BE2C (cell line): ENCODE measurements at regions not wholly inside any gene's neighbourhood (a gene's known extent, or its start where the extent isn't known, plus 50 kb on each side); places are given as distances from the start of the nearest gene placed in this dataset.

Source experiments
- DNase-seq: peaks from one replicate; pipeline ENCODE4 v3.0.0-alpha.2; 2020
- H3K27me3 ChIP-seq: fragments of 250-450 bp; sonication (Bioruptor Pico); 2 replicates; pipeline ENCODE4 v1.5.1; 2020; ENCODE audit warnings: mild to moderate bottlenecking
- H3K36me3 ChIP-seq: fragments of 250-450 bp; sonication (Bioruptor Pico); 2 replicates; pipeline ENCODE4 v1.5.1; 2020; ENCODE audit warnings: mild to moderate bottlenecking
- H3K4me1 ChIP-seq: fragments of 250-450 bp; sonication (Bioruptor Pico); 2 replicates; pipeline ENCODE4 v1.5.1; 2020
- H3K4me3 ChIP-seq: 2 replicates; pipeline ENCODE4 v1.5.1; 2011; ENCODE audit warnings: low read depth, low read length
- H3K9me3 ChIP-seq: fragments of 250-450 bp; sonication (Bioruptor Pico); 2 replicates; pipeline ENCODE4 v1.5.1; 2020
- CTCF ChIP-seq: IDR thresholded peaks from 2 replicates; pipeline ENCODE4 v1.5.1; 2012; ENCODE audit warnings: mild to moderate bottlenecking, low read depth, low read length

GRCh38 chr13:26495750-26496149 lies 61.7 kb upstream of the WASF3 start:
- no peak for DNase-seq
- Histone ChIP-seq H3K36me3 (no peaks in the 10 kb centered on the region), H3K4me3 (no peak overlapping the region), H3K4me1 (no peaks in the 10 kb centered on the region), H3K27me3 (no peaks in the 10 kb centered on the region), H3K9me3 (no peaks in the 10 kb centered on the region)
- no peak for TF ChIP-seq CTCF

GRCh38 chr13:26497968-26498511 lies 59.4 kb upstream of the WASF3 start:
- TF ChIP-seq CTCF = no peak
- Histone ChIP-seq H3K4me3 (no peak overlapping the region), H3K27me3 (no peaks in the 10 kb centered on the region), H3K4me1 (no peaks in the 10 kb centered on the region), H3K36me3 (no peaks in the 10 kb centered on the region), H3K9me3 (no peaks in the 10 kb centered on the region)
- DNase-seq = no peak

- no peak for TF ChIP-seq CTCF
- Histone ChIP-seq H3K9me3 (no peaks in the 10 kb centered on the region), H3K4me1 (no peaks in the 10 kb centered on the region), H3K27me3 (no peaks in the 10 kb centered on the region), H3K4me3 (no peak overlapping the region), H3K36me3 (no peaks in the 10 kb centered on the region)
- no peak for DNase-seq
Observed at GRCh38 chr13:26498656-26499601, 58.6 kb upstream of the WASF3 start.

- no peak overlapping the region for H3K4me3 ChIP-seq
- no peaks in the 10 kb centered on the region for H3K4me1 ChIP-seq
- TF ChIP-seq CTCF = no peak
- no peaks in the 10 kb centered on the region for H3K9me3 ChIP-seq
- H3K36me3 ChIP-seq = no peaks in the 10 kb centered on the region
- no peaks in the 10 kb centered on the region for H3K27me3 ChIP-seq
- DNase-seq = no peak
Observed at GRCh38 chr13:26500618-26501320, 56.7 kb upstream of the WASF3 start.

- DNase-seq = no peak
- Histone ChIP-seq H3K36me3 (no peaks in the 10 kb centered on the region), H3K4me3 (no peak overlapping the region), H3K27me3 (no peaks in the 10 kb centered on the region), H3K4me1 (no peaks in the 10 kb centered on the region), H3K9me3 (no peaks in the 10 kb centered on the region)
- no peak for TF ChIP-seq CTCF
Observed at GRCh38 chr13:26501641-26502040, 55.8 kb upstream of the WASF3 start.

GRCh38 chr13:26502826-26503225 lies 54.7 kb upstream of the WASF3 start:
- no peaks in the 10 kb centered on the region for H3K4me1 ChIP-seq
- TF ChIP-seq CTCF = no peak; the same call in 1 of the 2 replicates
- no peaks in the 10 kb centered on the region for H3K27me3 ChIP-seq
- DNase-seq = no peak
- no peak overlapping the region for H3K4me3 ChIP-seq
- no peaks in the 10 kb centered on the region for H3K36me3 ChIP-seq
- no peaks in the 10 kb centered on the region for H3K9me3 ChIP-seq
